ENCODE measurements at regions not wholly inside any gene's neighbourhood (a gene's known extent, or its start where the extent isn't known, plus 50 kb on each side); places are given as distances from the start of the nearest gene placed in this dataset.

GRCh38 chr12:78793982-78794381 lies 70.6 kb upstream of the SYT1 start:
- Histone ChIP-seq H3F3A (ENCODE audit: low read length, unreplicated experiment) (no peaks in the 10 kb centered on the region), H3K4me1 (ENCODE audit: insufficient read depth, low read length) (no peaks in the 10 kb centered on the region), H3K9ac (ENCODE audit: low read length) (no peak overlapping the region), H3K79me2 (ENCODE audit: low read length) (no peaks in the 10 kb centered on the region), H3K9me2 (replicated peaks; ENCODE audit: low read length) (no peaks in the 10 kb centered on the region), H3K9me3 (ENCODE audit: low read length) (no peaks in the 10 kb centered on the region), H3K36me3 (ENCODE audit: low read depth, low read length) (no peaks in the 10 kb centered on the region), H3K27ac (ENCODE audit: low read length) (no peak overlapping the region), H2AFZ (ENCODE audit: low read length) (no peak overlapping the region), H3K27me3 (ENCODE audit: low read length) (no peaks in the 10 kb centered on the region), H3K4me3 (ENCODE audit: low read length) (no peak overlapping the region), H4K20me1 (ENCODE audit: low read length) (no peaks in the 10 kb centered on the region), H3K4me2 (ENCODE audit: low read length) (no peak overlapping the region)
- intact Hi-C loops (cut with micrococcal nuclease), result no loop called here
- ATAC-seq, result no peak
- DNase-seq, result no peak
- TF ChIP-seq CTCF (conservative IDR thresholded peaks at IDR 0.05; ENCODE audit: low read depth, low read length) (no peak), EZH2phosphoT487 (IDR thresholded peaks at IDR 0.05; ENCODE audit: borderline replicate concordance, low read length) (no peak), EZH2 (IDR thresholded peaks at IDR 0.05; ENCODE audit: low read length, unreplicated experiment) (no peak)
- ChIA-PET CTCF (no interaction called here), POLR2A (ENCODE audit: unreplicated experiment) (no interaction called here)
- no TSS peak for BruUV-seq (replicated peaks)

GRCh38 chr12:78795934-78796445 lies 68.6 kb upstream of the SYT1 start:
- intact Hi-C loops (cut with micrococcal nuclease), result no loop called here

More at GRCh38 chr12:78795934-78796445, 68.6 kb upstream of the SYT1 start:
- Histone ChIP-seq H3K9ac (ENCODE audit: low read length) (no peak overlapping the region), H3K9me3 (ENCODE audit: low read length) (no peaks in the 10 kb centered on the region), H2AFZ (ENCODE audit: low read length) (no peak overlapping the region), H3K79me2 (ENCODE audit: low read length) (no peaks in the 10 kb centered on the region), H3K4me1 (ENCODE audit: insufficient read depth, low read length) (no peaks in the 10 kb centered on the region), H3K4me2 (ENCODE audit: low read length) (no peak overlapping the region), H3K27me3 (ENCODE audit: low read length) (no peaks in the 10 kb centered on the region), H4K20me1 (ENCODE audit: low read length) (no peaks in the 10 kb centered on the region), H3F3A (ENCODE audit: low read length, unreplicated experiment) (no peaks in the 10 kb centered on the region), H3K36me3 (ENCODE audit: low read depth, low read length) (no peaks in the 10 kb centered on the region), H3K27ac (ENCODE audit: low read length) (no peak overlapping the region), H3K9me2 (replicated peaks; ENCODE audit: low read length) (no peaks in the 10 kb centered on the region), H3K4me3 (ENCODE audit: low read length) (no peak overlapping the region)
- POLR2A ChIA-PET (ENCODE audit: unreplicated experiment), result no interaction called here
- CTCF ChIA-PET, result no interaction called here
- BruUV-seq (replicated peaks), result no TSS peak
- TF ChIP-seq EZH2phosphoT487 (IDR thresholded peaks at IDR 0.05; ENCODE audit: borderline replicate concordance, low read length), result no peak
- TF ChIP-seq CTCF (conservative IDR thresholded peaks at IDR 0.05; ENCODE audit: low read depth, low read length), result no peak
- no peak for TF ChIP-seq EZH2 (IDR thresholded peaks at IDR 0.05; ENCODE audit: low read length, unreplicated experiment)
- DNase-seq, result no peak
- ATAC-seq, result no peak
